ENCODE measurements at regions not wholly inside any gene's neighbourhood (a gene's known extent, or its start where the extent isn't known, plus 50 kb on each side); places are given as distances from the start of the nearest gene placed in this dataset.

DNA sequence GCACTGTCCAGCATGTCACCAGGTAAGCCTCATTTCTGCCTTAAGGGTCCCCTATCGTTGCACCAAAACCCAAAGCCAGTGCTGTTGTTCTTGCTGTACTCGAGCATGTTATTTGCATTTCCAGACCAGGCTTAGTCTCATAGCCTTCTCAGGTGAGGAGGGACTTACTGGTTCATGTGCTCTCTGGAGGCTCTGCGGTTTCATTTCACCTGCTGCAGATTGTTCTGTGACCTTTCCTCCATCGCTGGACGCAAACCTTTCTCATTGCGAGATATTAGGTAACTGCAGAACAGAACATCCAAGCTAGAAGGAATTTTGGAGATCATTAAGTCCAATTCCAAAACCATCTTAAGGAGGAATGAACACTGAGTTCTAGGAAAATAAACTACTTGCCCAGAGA is 187.3 kb upstream of the BCL6 start:
- TF ChIP-seq, protein P1, sequence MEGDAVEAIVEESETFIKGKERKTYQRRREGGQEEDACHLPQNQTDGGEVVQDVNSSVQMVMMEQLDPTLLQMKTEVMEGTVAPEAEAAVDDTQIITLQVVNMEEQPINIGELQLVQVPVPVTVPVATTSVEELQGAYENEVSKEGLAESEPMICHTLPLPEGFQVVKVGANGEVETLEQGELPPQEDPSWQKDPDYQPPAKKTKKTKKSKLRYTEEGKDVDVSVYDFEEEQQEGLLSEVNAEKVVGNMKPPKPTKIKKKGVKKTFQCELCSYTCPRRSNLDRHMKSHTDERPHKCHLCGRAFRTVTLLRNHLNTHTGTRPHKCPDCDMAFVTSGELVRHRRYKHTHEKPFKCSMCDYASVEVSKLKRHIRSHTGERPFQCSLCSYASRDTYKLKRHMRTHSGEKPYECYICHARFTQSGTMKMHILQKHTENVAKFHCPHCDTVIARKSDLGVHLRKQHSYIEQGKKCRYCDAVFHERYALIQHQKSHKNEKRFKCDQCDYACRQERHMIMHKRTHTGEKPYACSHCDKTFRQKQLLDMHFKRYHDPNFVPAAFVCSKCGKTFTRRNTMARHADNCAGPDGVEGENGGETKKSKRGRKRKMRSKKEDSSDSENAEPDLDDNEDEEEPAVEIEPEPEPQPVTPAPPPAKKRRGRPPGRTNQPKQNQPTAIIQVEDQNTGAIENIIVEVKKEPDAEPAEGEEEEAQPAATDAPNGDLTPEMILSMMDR (IDR thresholded peaks at IDR 0.05) = no peak
- TF ChIP-seq EZH2 (IDR thresholded peaks at IDR 0.05; ENCODE audit: borderline replicate concordance, insufficient read depth, low read depth, low read length, poor library complexity, severe bottlenecking) = no peak

Measured in B cell (primary cell).